ENCODE measurements at regions not wholly inside any gene's neighbourhood (a gene's known extent, or its start where the extent isn't known, plus 50 kb on each side); places are given as distances from the start of the nearest gene placed in this dataset.

DNA sequence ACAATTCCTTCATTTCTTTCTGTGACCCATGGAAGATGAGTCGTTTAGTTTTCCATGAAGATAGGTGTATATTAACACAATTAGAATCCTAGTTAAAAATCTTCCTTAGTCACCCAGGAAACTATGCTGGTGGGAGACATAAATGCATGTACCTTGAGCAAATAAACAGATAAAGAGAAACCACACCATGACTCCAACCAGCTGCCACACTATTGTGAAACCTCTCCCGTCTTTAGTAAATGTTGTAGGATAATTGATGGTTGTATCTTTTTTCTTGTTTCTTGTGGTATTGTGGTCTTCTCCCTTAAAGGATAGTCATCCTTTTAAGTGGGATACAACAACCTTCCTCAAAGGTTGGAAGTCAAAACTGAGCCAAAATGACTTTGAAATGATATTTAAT lies 103.8 kb upstream of the LEF1 start:
- DNase-seq (ENCODE audit: low spot score), result no peak

DNA sequence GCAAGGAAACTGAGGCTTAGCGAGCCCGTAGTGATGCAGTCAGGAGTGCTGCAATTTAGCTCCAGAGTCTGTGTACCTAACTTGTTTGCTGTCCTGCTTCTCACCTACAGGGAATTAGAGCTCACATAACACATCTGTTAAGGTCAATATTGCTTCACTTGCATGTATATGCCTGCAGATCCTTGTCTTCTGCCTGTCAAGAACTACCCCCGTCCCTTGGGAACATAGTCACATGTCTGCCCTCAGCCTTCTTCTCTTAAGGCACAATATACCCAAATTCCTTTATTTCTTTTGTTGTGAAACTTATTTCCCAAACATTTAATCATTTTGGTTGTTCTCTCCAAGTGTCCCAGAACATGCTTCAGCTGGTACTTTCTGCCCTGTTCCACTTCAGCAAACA lies 103.3 kb upstream of the LEF1 start:
- no peak for DNase-seq (ENCODE audit: low spot score)

DNA sequence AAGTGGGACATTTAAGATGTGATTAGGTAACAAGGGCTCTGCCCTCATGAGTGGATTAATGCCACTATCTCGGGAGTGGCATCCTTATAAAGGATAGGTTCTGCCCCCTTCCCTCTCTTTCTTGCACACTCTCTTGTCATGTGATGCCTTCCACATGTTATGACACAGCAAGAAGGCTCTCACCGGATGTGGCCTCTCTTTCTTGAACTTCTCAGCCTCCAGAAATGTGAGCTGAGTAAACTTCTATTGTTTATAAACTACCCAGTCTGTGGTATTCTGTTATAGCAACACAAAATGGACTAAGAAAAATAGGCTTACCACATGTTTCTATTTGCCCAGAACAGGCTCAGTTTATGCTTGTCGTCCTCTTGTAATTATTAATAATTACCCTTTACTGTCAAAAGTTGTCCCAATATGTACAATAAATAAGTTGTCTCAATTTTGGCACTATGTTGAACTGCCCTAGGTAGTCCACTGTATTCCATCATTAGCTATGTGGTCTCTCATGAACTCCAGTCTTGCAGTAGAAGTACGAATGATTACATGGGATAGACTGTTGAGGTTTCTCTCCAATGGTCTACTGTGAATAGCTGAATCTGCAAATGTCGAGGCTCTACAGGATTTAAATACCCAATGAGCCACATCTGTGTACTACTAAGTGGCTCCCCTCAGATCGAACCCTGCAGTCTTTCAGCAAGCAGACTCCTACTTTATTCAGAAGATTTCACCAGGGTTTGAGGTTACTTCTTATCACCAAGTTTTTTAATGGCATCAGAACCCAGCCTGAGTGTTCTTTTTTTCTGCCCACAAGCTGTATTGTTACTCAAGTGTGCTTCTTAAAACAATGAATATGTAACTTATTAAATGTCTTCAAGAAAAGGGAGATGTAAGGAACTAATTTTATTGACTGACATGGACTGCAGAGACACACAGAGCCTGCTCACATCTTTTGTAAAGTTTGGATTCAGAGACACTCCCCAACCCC lies 102.0 kb upstream of the LEF1 start:
- no peak for DNase-seq (ENCODE audit: low spot score)

DNA sequence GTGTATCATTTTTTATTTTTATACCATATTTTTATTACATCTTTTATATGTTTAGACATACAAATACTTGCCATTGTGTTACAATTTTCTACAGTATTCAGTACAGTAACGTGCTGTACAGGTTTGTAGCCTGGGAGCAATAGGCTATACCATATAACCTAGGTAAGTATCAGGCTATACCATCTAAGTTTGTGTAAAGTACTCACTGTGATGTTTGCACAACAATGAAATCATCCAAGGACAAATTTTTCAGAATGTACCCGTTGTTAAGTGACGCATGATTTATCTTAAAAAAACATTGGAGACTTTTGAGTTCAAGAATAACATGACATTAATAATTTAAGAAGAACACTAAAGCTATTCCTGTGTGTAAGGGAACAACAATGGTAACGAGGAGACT lies 96.0 kb upstream of the LEF1 start:
- DNase-seq (ENCODE audit: low spot score), result no peak

DNA sequence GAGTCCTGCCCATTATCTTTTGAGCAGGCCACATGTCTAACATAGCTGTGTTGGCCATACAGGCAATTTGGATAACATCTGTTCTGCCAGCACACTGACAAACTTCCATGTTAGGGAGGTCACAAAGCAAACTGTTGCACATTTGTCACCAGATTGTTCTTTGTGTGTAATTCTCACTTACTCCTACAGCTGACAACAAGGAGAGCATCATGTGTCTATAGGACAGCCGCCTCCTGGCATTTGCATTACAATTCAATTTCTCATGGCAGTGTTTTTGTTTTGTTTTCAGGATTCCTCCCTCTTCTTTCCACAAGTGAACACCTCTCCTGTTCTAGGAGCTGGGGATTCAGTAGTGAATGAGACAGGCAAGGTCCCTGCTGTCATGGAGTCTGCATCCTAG lies 94.3 kb upstream of the LEF1 start:
- DNase-seq (ENCODE audit: low spot score), result no peak

DNA sequence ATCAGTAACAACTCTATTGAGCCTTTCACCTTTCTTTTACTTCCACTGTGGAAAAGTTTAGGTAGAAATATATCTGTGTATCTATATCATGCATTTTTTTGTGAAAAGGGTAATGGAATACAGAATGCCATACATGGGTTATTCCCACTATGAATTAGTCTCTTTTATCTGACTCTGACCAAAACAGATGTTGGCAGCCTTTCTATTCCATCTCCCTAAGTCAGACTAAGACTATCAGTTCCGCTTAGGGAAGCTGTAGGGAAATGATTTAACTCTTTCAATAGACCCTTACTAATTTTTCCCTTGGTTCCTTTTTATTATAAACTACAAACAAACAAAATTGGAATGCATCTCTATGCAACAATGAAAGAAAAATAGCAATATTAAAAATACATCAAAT lies 92.3 kb upstream of the LEF1 start:
- DNase-seq (ENCODE audit: low spot score), result no peak

DNA sequence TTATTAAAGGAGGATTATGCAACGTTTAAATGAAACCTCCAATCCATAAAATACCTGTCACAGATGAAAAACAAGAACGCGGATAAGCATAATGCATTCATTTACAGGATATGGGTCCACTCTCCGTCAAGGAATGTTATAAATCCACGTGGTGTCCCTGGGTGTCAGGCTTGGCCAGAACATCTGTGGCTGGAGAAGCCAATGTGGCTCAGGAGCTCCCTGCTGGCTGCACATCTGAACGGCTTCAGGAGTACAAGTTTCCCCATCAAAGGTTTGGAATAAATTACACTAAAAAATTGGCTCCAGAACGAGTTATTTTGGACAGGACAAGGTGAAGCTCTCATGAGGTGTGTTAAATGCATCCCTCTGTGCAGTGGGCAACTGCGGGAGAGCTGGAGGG lies 87.8 kb upstream of the LEF1 start:
- DNase-seq (ENCODE audit: low spot score), result no peak

DNA sequence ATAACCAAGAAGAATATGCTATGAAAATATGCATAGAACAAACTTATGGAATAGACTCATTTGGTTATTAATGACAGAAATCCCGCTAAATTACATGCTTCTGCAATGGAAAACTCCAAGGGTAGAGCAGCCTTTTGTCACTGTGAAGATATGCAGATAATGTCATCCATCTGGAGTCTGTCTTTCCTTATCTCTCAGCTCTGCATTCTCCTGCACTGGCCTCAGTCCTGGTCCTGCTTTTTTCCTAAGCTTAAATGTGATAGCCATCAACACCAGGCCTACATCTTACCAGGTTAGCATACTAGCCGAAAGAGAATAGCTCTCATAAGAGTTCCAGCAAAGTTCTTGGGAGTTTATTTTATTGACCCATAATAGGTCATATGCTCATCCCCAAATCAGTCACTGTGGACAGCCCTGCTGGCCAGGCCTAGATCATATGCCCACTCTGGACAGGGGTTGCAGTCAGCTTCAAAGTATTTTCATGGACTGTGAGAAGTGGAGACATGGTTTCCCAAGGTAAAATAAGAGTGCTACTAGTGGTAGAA lies 86.5 kb upstream of the LEF1 start:
- DNase-seq (ENCODE audit: low spot score), result no peak

DNA sequence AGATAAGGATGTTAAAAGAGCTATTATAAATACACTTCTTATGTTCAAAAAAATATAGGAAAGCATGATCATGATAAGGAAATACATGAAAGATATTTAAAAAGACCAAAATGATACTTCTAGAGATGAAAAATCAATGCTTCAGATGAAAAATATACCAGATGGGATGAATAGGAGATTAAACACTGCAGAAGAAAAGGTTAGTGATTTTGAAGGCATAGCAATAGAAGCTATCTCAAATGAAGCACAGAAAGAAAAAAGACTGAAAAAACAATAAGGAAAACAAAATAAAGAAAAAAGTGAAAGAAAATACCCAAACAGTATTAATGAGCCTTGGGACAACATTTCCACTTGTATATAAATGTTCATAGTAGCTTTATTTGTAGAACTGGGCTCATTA lies 80.7 kb upstream of the LEF1 start:
- DNase-seq (ENCODE audit: low spot score), result no peak

DNA sequence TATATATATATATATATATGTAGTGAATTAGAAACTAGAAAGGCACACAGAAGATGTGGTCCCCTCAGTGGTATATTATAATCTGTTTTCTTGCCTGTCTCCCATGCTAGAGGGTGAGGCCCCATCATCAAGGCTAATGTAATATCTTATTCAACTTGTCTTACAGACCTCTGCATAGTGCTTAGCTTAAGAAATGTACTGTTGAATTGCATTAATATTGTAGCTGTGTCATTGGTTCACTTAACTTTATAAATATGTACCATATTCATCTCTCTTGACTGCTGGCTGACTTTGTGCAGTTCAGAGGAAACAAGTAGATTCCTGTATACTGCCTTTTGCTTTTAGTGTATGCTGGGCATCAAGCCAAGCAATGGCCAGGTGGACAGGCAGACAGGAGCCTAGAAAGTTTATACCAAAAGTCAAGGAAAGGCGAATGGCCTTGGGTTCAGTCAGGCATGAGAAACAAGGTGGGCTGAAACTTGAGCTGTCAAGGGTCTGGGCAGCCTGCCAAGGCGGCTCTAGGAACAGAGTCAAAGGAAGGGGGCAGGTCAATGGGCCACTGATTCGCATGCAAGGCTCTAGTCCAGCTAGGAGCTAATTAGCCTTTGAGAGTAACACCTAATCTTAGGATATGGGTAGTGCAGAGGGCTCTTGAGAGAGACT lies 78.8 kb upstream of the LEF1 start:
- DNase-seq (ENCODE audit: low spot score), result no peak

DNA sequence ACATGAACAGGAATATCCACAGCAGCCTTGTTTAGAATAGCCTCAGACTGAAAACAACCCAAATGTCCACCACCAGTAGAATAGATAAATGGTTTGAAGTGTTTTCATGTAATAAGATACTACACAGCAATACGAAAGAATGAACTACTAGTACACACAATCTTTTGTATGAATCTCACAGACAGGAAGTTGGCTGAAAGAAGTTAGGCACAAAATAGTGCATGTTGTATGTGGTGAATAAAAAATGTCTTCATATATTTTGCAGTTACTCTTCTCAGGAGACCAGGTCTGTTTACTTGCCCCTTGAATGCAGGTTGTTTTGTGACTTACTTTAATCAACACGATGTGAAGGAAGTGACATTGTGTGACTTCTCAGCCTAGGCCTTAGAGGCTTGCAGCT lies 75.9 kb upstream of the LEF1 start:
- no peak for DNase-seq (ENCODE audit: low spot score)

DNA sequence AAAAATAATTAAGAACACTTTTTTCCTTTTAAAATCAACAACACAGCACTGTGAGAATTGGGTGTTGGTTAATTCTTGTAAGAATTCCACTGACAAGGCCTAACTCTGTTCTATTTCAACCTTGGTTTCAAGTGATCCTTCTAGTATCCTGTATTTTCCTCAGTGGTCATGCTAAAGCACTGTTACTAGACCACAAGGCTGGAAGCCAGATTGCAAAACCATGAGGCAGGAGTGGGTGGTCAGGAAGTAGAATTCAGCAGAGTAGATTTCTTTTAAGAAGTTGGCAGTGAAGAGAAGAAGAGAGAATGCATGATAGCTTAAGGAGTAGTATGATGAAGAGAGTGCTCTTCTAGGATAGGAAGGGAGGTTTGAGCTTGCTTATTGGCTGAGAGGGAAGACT lies 71.6 kb upstream of the LEF1 start:
- no peak for DNase-seq (ENCODE audit: low spot score)

DNA sequence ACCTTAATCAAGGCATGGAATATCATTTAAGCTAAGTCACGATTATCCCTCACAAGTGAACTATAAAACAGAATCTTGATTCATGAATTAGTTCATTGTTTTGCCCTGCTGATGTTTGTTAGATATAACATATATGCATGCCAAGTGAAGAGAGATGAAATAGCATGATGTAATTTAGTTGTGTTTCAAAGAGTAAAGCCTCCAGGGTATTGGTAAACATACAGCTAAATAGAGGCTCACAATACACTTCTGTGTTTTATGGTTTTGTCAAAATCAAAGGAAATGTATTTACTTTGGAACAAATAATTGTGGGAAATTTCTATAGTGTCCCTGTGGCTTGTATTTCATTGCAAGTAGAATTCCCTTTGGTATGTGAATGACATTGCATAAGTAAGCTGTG lies 69.0 kb upstream of the LEF1 start:
- no peak for DNase-seq (ENCODE audit: low spot score)

DNA sequence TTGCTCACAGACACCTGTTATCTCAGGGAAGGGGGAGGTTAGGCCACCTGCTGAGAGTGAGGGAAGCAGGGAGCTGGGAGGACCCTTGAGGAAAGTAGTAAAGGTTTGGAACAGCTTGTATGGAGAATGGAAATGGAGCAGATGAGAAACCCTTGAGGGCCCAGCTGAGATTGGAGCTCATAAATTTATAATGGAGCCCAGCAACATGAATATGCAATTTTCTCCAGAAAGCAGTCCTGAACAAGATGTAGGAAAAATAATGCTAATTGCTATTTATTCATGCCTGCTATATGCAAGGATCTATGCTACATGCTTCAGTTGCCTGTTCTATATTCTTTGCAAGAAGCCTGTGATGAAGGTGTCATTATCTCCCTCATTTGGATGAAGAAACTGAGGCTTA lies 67.5 kb upstream of the LEF1 start:
- DNase-seq (ENCODE audit: low spot score), result no peak

DNA sequence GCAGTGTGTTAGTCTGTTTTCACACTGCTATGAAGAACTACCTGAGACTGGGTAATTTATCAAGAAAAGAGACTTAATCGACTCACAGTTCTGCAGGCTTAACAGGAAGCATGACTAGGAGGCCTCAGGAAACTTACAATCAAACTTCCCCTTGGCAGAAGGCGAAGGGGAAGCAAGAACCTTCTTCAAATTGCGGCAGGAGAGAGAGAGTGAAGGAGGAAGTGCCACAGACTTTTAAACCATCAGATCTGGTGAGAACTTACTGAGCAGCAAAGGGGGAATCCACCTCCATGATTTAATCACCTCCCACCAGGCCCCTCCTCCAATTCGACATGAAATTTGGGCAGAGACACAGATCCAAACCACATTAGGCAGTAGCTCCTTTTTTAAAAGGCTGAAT lies 59.2 kb upstream of the LEF1 start:
- no peak for DNase-seq (ENCODE audit: low spot score)

DNA sequence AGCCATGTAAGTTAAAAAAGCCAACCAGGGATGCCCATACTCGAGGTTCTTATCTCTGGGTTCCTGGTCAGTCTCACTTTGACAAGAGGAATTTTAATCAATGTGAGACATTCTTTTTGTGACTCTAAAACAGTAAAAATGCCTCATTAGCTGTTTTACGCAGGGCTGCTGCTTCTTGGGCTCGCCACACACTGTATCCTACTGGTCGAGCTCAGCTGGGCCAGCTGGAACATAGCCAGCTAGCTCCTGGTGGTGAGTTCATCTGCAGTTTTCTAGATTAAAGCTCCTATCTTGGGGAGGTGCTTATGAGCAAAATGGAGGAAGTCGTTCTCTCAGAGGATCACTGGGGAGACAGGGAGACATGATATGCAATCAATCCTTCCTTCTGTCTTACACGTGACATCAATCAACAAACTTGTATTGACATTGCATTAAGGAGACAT lies 55.9 kb upstream of the LEF1 start:
- no peak for DNase-seq (ENCODE audit: low spot score)

DNA sequence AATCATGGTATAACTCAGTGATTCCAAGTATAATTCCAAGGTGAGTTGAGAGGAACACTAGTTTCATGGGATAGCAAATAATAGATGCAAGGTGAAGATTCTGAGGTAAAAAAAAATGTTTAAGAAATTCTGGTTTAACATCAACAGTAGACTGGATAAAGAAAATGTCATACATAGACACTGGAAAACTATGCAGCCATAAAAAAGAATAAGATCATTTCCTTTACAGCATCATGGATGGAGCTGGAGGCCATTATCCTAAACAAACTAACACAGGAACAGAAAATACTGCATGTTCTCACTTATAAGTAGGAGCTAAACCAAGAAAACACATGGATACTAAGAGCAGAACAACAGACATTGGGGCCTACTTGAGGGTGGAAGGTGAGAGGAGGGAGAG lies 54.6 kb upstream of the LEF1 start:
- no peak for DNase-seq (ENCODE audit: low spot score)

DNA sequence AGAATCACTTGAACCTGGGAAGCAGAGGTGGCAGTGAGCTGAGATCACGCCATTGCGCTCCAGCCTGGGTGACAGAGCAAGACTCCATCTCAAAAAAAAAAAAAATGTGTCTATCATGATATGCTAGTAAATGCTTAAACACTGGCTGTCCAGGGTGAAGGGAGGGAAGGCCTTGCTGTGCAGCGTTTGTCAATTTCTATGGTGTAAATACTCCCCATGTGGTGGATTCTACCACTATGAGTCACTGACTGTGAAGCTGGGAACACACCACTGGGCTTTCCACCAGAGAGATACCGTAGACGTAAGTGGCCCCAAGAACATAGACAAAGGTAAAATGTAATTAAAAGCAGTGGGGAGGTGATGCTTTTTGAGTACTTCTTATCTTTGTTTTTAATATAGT lies 51.3 kb upstream of the LEF1 start:
- no peak for DNase-seq (ENCODE audit: low spot score)
